ENCODE measurements at regions not wholly inside any gene's neighbourhood (a gene's known extent, or its start where the extent isn't known, plus 50 kb on each side); places are given as distances from the start of the nearest gene placed in this dataset.

- H2AK5ac ChIP-seq (ENCODE audit: low read depth, low read length) = no peak overlapping the region
- no peak overlapping the region for H2BK15ac ChIP-seq (ENCODE audit: low read depth, low read length)
- no peak overlapping the region for H3K56ac ChIP-seq (ENCODE audit: extremely low read depth, insufficient read depth, low read length)
- H3K27ac ChIP-seq (ENCODE audit: insufficient read depth, low read length) = no peak overlapping the region
- WGBS, 2 experiments (ENCODE audit: extremely low coverage in 2 of 2, insufficient read length in 1 of 2) = no CpG with 5 or more reads among the region's 5 CpGs
- H3K18ac ChIP-seq (ENCODE audit: low read depth, low read length) = no peak overlapping the region
- H3K9me3 ChIP-seq (ENCODE audit: control insufficient read depth, insufficient read depth, low read length) = peaks cover 22% of the 10 kb centered on the region
- H2BK120ac ChIP-seq (ENCODE audit: low read depth, low read length) = no peak overlapping the region
- H2BK5ac ChIP-seq (ENCODE audit: low read depth, low read length, poor library complexity, severe bottlenecking) = no peak overlapping the region
- ChIA-PET POLR2A (ENCODE audit: unreplicated experiment) (no interaction called here), CTCF (no interaction called here)
- H3K23ac ChIP-seq (ENCODE audit: low read depth, low read length) = no peak overlapping the region
- H4K8ac ChIP-seq (ENCODE audit: low read depth in 2 of 2, low read length in 2 of 2) = no peak overlapping the region
- no peak overlapping the region for H4K91ac ChIP-seq (ENCODE audit: insufficient read depth, low read depth, low read length)
- no peak overlapping the region for H2AFZ ChIP-seq (replicated peaks; ENCODE audit: low read length, poor library complexity)
- TF ChIP-seq MXI1 (IDR thresholded peaks at IDR 0.05; ENCODE audit: borderline replicate concordance, low read depth, low read length) (no peak), CTCF (conservative IDR thresholded peaks at IDR 0.05; ENCODE audit: low read depth, low read length) (no peak), CHD1 (IDR thresholded peaks at IDR 0.05; ENCODE audit: low read depth, low read length) (no peak), RCOR1 (IDR thresholded peaks at IDR 0.05; ENCODE audit: insufficient replicate concordance, low read length) (no peak), RFX5 (IDR thresholded peaks at IDR 0.05; ENCODE audit: low read depth, low read length) (no peak), CEBPB (IDR thresholded peaks at IDR 0.05; ENCODE audit: low read depth, low read length) (no peak), MAFK (IDR thresholded peaks at IDR 0.05; ENCODE audit: low read depth, low read length) (no peak), SMC3 (IDR thresholded peaks at IDR 0.05; ENCODE audit: low read depth, low read length) (no peak), RAD21 (IDR thresholded peaks at IDR 0.05; ENCODE audit: low read length) (no peak), POLR2A (IDR thresholded peaks at IDR 0.05; ENCODE audit: low read depth, low read length) (no peak)
- dilution Hi-C loops (cut with HindIII; ENCODE audit: low sequenced_read_pairs, unreplicated experiment) = no loop called here
- no peaks in the 10 kb centered on the region for H3K36me3 ChIP-seq (ENCODE audit: control insufficient read depth, insufficient read depth, low read length)
- no peaks in the 10 kb centered on the region for H3K79me1 ChIP-seq (ENCODE audit: low read depth in 1 of 2, low read length in 2 of 2)
- H3K14ac ChIP-seq (replicated peaks; ENCODE audit: low read depth, low read length) = no peak overlapping the region
- H3K9me1 ChIP-seq (ENCODE audit: insufficient read depth, low read length) = no peaks in the 10 kb centered on the region
- H2AK9ac ChIP-seq (replicated peaks; ENCODE audit: low read depth, low read length, poor library complexity) = no peak overlapping the region
- H3K9ac ChIP-seq (ENCODE audit: low read depth, low read length) = no peak overlapping the region
- H4K5ac ChIP-seq (ENCODE audit: low read depth, low read length) = no peak overlapping the region
- H3K4me1 ChIP-seq (ENCODE audit: control insufficient read depth, insufficient read depth, low read length) = no peaks in the 10 kb centered on the region
- no peak overlapping the region for H3K4me3 ChIP-seq (ENCODE audit: insufficient read depth, low read depth, low read length)
- no peak overlapping the region for H2BK20ac ChIP-seq (ENCODE audit: low read depth, low read length)
- BruUV-seq (replicated peaks) = no TSS peak
- H3K27me3 ChIP-seq (ENCODE audit: control insufficient read depth, insufficient read depth, low read length) = no peaks in the 10 kb centered on the region
- DNase-seq (no peak), ATAC-seq (ENCODE audit: low read depth) (no peak)
- H3K4ac ChIP-seq (ENCODE audit: low read depth, low read length) = no peak overlapping the region
- H3K4me2 ChIP-seq (ENCODE audit: low read depth, low read length) = no peak overlapping the region
- intact Hi-C loops (cut with micrococcal nuclease) = no loop called here
- H4K20me1 ChIP-seq (ENCODE audit: insufficient read depth, low read length) = no peaks in the 10 kb centered on the region
- in situ Hi-C loops (cut with MboI; ENCODE audit: low sequenced_read_pairs) = no loop called here
Measured at GRCh38 chr19:31980796-31981195, 364.6 kb upstream of the ZNF507 start.

Data from IMR-90 (cell line).